Spleen (tissue), 7 donors: ENCODE measurements at regions not wholly inside any gene's neighbourhood (a gene's known extent, or its start where the extent isn't known, plus 50 kb on each side); places are given as distances from the start of the nearest gene placed in this dataset.

Experiments used
- POLR2A ChIP-seq, 3 donors: fragments of 450-650 bp; IDR thresholded peaks; one replicate each; pipeline ENCODE4 v1.5.1; 2017; ENCODE audit warnings: antibody characterized with exemption in 3 of 3, mild to moderate bottlenecking in 1 of 3
- TF ChIP-seq, protein P1 (sequence below), 11 experiments: fragments of 200-600 bp in 7 of 11; fragments of 450-650 bp in 4 of 11; sonication (generic) in 4 of 11; IDR thresholded peaks in 8 of 11; conservative IDR thresholded peaks in 3 of 11; 1 replicate in 7 of 11; 2 replicates in 4 of 11; pipeline versions ENCODE4 v1.4.0 to v1.8.0; 2016 to 2021; ENCODE audit warnings: antibody characterized with exemption in 11 of 11, inconsistent platforms in 4 of 11, mild to moderate bottlenecking in 1 of 11
- donor health status: DM: no; HTN: no; CAD: no; lungs with moderate emphysema.
- donor health status: DM: no; HTN: no; CAD: no.
- donor health status: DM: no; HTN: no; CAD: no.

DNA sequence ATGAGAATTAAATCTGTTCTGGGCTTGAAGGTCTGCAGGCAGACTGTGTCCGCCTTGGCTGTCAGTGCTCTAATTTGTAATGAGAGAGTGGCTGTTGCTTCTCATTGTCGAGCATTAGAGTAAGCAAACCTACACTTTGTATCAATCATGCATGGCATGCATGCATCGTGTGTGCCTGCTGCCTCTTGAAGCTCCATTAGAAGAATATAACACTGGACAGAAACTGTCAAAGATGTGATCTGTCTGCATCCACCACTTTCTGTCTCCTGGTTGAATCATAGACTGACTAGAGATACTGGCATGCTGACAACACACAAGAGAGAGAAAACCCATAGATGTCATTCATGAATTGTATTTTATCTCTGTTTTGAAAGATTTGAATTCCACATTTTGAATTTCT, 275.0 kb upstream of the NXPH2 start:
- TF ChIP-seq, protein P1, sequence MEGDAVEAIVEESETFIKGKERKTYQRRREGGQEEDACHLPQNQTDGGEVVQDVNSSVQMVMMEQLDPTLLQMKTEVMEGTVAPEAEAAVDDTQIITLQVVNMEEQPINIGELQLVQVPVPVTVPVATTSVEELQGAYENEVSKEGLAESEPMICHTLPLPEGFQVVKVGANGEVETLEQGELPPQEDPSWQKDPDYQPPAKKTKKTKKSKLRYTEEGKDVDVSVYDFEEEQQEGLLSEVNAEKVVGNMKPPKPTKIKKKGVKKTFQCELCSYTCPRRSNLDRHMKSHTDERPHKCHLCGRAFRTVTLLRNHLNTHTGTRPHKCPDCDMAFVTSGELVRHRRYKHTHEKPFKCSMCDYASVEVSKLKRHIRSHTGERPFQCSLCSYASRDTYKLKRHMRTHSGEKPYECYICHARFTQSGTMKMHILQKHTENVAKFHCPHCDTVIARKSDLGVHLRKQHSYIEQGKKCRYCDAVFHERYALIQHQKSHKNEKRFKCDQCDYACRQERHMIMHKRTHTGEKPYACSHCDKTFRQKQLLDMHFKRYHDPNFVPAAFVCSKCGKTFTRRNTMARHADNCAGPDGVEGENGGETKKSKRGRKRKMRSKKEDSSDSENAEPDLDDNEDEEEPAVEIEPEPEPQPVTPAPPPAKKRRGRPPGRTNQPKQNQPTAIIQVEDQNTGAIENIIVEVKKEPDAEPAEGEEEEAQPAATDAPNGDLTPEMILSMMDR (IDR thresholded peaks at IDR 0.05 in 8 of 11, conservative IDR thresholded peaks at IDR 0.05 in 3 of 11): no peak
- TF ChIP-seq POLR2A (IDR thresholded peaks at IDR 0.05): no peak
